HCT116 (cell line): ENCODE measurements at regions not wholly inside any gene's neighbourhood (a gene's known extent, or its start where the extent isn't known, plus 50 kb on each side); places are given as distances from the start of the nearest gene placed in this dataset.

Experiments used
- ATAC-seq: fragments of 200-7000 bp; cut with Tn5 transposase; 2 replicates; pipeline ENCODE4 v1.9.1; 2020; ENCODE audit warnings: mild to moderate bottlenecking, moderate library complexity
- BruUV-seq: library from RNA; stranded (reverse); fragments of 400-500 nt; replicated peaks from 2 replicates; lab custom pipeline; 2021; lab: Mats Ljungman, UMichigan
- CTCF ChIA-PET: fragments of 300-600 bp; sonication (Branson Sonifier 250); formaldehyde crosslinking; loops from one replicate; lab custom pipeline; 2021; ENCODE audit warnings: antibody characterized with exemption; lab: Charles Lee
- POLR2A ChIA-PET: fragments of 300-600, 350-600 bp; sonication (Branson Sonifier 250); formaldehyde crosslinking; loops from one replicate; lab custom pipeline; 2021; ENCODE audit warnings: antibody characterized with exemption; lab: Charles Lee
- RAD21 ChIA-PET, 2 experiments: fragments of 300-600 bp; sonication (Branson Sonifier 250); formaldehyde crosslinking; loops; one replicate each; lab custom pipeline; 2023; ENCODE audit warnings: low total read pairs in 2 of 2; ENCODE audit not compliant: uncharacterized antibody in 2 of 2, unreplicated experiment in 2 of 2, low non-redundant PET in 1 of 2; lab: Charles Lee
- DNase-seq: peaks from one replicate; pipeline ENCODE4 v3.0.0-alpha.2; 2010; ENCODE audit warnings: low read depth, low spot score
- H2AFZ ChIP-seq: fragments of 200-600 bp; shearing (Covaris generic), sonication (generic); 2 replicates; pipeline ENCODE4 v1.6.1; 2017; ENCODE audit warnings: low read depth, mixed run types, mixed read lengths, antibody characterized with exemption, low read length; ENCODE audit not compliant: poor library complexity, severe bottlenecking
- H3K27ac ChIP-seq: 2 replicates; pipeline ENCODE4 v1.5.1; 2012; ENCODE audit warnings: low read depth, low read length
- H3K27me3 ChIP-seq: fragments of 200-600 bp; sonication (generic); 2 replicates; pipeline ENCODE4 v1.6.1; 2016; ENCODE audit warnings: mixed run types, low read length, mixed read lengths; ENCODE audit not compliant: insufficient read depth
- H3K36me3 ChIP-seq, 2 experiments: fragments of 200-500 bp in 1 of 2; fragments of 200-600 bp in 1 of 2; sonication (Bioruptor generic) in 1 of 2; sonication (generic) in 1 of 2; 2 replicates each; pipeline versions ENCODE4 v1.5.1 to v1.6.1; 2014 to 2016; ENCODE audit warnings: low read length in 2 of 2, inconsistent platforms in 1 of 2, mixed read lengths in 1 of 2, mixed run types in 1 of 2; ENCODE audit not compliant: insufficient read depth in 2 of 2, control insufficient read depth in 1 of 2
- H3K4me1 ChIP-seq, 2 experiments: fragments of 200-600 bp in 1 of 2; sonication (generic) in 1 of 2; 2 replicates each; pipeline versions ENCODE4 v1.5.1 to v1.6.1; 2012 to 2017; ENCODE audit warnings: low read length in 2 of 2, inconsistent platforms in 1 of 2, mild to moderate bottlenecking in 1 of 2, mixed read lengths in 1 of 2, mixed run types in 1 of 2, moderate library complexity in 1 of 2; ENCODE audit not compliant: insufficient read depth in 2 of 2, control insufficient read depth in 1 of 2
- H3K4me2 ChIP-seq: fragments of 200-600 bp; sonication (generic); 2 replicates; pipeline ENCODE4 v1.6.1; 2017; ENCODE audit warnings: mixed run types, low read length, mixed read lengths
- H3K4me3 ChIP-seq, 2 experiments: fragments of 200-600 bp in 1 of 2; sonication (generic) in 1 of 2; replicated peaks in 1 of 2; 2 replicates each; pipeline ENCODE4 v1.5.1; 2011 to 2016; ENCODE audit warnings: low read length in 2 of 2, control low read depth in 1 of 2, low read depth in 1 of 2, mild to moderate bottlenecking in 1 of 2, mixed read lengths in 1 of 2, mixed run types in 1 of 2
- H3K79me2 ChIP-seq: fragments of 200-600 bp; sonication (generic); 2 replicates; pipeline ENCODE4 v1.6.1; 2017; ENCODE audit warnings: mild to moderate bottlenecking, mixed run types, low read length, moderate library complexity, mixed read lengths; ENCODE audit not compliant: insufficient read depth
- H3K9ac ChIP-seq: fragments of 200-600 bp; sonication (generic); 2 replicates; pipeline ENCODE4 v1.6.1; 2016; ENCODE audit warnings: low read length, mixed read lengths
- H3K9me2 ChIP-seq: fragments of 200-600 bp; sonication (generic), shearing (Covaris generic); 2 replicates; pipeline ENCODE4 v1.6.1; 2017; ENCODE audit warnings: mixed run types, mild to moderate bottlenecking, moderate library complexity; ENCODE audit not compliant: insufficient read depth
- H3K9me3 ChIP-seq, 2 experiments: fragments of 200-500 bp in 1 of 2; fragments of 200-600 bp in 1 of 2; sonication (Bioruptor generic) in 1 of 2; sonication (generic) in 1 of 2; 2 replicates each; pipeline ENCODE4 v1.6.1; 2014 to 2017; ENCODE audit warnings: low read length in 2 of 2, mixed read lengths in 2 of 2, inconsistent platforms in 1 of 2, low read depth in 1 of 2, mild to moderate bottlenecking in 1 of 2, mixed run types in 1 of 2, moderate library complexity in 1 of 2; ENCODE audit not compliant: control insufficient read depth in 1 of 2, insufficient read depth in 1 of 2
- H4K20me1 ChIP-seq: fragments of 200-600 bp; sonication (generic), shearing (Covaris generic); 2 replicates; pipeline ENCODE4 v1.6.1; 2017; ENCODE audit warnings: mixed run types, mild to moderate bottlenecking, moderate library complexity; ENCODE audit not compliant: insufficient read depth
- ATF3 ChIP-seq: IDR thresholded peaks from 2 replicates; pipeline ENCODE4 v1.6.1; 2012
- CTCF ChIP-seq, 3 experiments: fragments of 200-600 bp in 1 of 3; sonication (generic) in 1 of 3; IDR thresholded peaks in 2 of 3; conservative IDR thresholded peaks in 1 of 3; 2 replicates each; pipeline ENCODE4 v1.5.1; 2012 to 2017; ENCODE audit warnings: low read depth in 2 of 3, low read length in 2 of 3, antibody characterized with exemption in 1 of 3, borderline replicate concordance in 1 of 3, control low read depth in 1 of 3, mild to moderate bottlenecking in 1 of 3, mixed read lengths in 1 of 3, mixed run types in 1 of 3, moderate library complexity in 1 of 3; ENCODE audit not compliant: insufficient read depth in 1 of 3
- EZH2 ChIP-seq: fragments of 200-600 bp; sonication (generic); IDR thresholded peaks from 2 replicates; pipeline ENCODE4 v1.6.1; 2017; ENCODE audit warnings: antibody characterized with exemption, mixed run types
- FOSL1 ChIP-seq: IDR thresholded peaks from 2 replicates; pipeline ENCODE4 v1.6.1; 2012; ENCODE audit warnings: low read depth
- MAX ChIP-seq: IDR thresholded peaks from 2 replicates; pipeline ENCODE4 v1.6.1; 2012
- POLR2AphosphoS5 ChIP-seq: IDR thresholded peaks from 2 replicates; pipeline ENCODE4 v1.6.1; 2011; ENCODE audit warnings: mild to moderate bottlenecking, low read depth, low read length, moderate library complexity
- SIN3A ChIP-seq: IDR thresholded peaks from 2 replicates; pipeline ENCODE4 v1.6.1; 2012; ENCODE audit warnings: low read depth
- SP1 ChIP-seq: IDR thresholded peaks from 2 replicates; pipeline ENCODE4 v1.6.1; 2012; ENCODE audit warnings: low read depth
- SRF ChIP-seq: IDR thresholded peaks from 2 replicates; pipeline ENCODE4 v1.6.1; 2012; ENCODE audit warnings: low read depth
- ZBTB33 ChIP-seq: IDR thresholded peaks from 2 replicates; pipeline ENCODE4 v1.6.1; 2011; ENCODE audit warnings: mild to moderate bottlenecking, low read length, moderate library complexity; ENCODE audit not compliant: insufficient replicate concordance; ENCODE audit errors: extremely low read depth
- intact Hi-C: fragments of 100-400 bp; cut with micrococcal nuclease; formaldehyde crosslinking; loops from 2 replicates; pipeline ENCODE4 v1.10.0; 2022

GRCh38 chr5:18489703-18490102, 855.4 kb downstream of the TAF11L14 start:
- Histone ChIP-seq H3K79me2 (no peaks in the 10 kb centered on the region), H3K4me2 (no peak overlapping the region), H3K27me3 (no peaks in the 10 kb centered on the region), H3K36me3 (no peaks in the 10 kb centered on the region), H2AFZ (no peak overlapping the region), H3K9ac (no peak overlapping the region), H3K9me2 (no peaks in the 10 kb centered on the region), H3K4me1 (no peaks in the 10 kb centered on the region), H3K4me3 (no peak overlapping the region), H4K20me1 (no peaks in the 10 kb centered on the region), H3K9me3 (peaks cover 13 to 18% of the 10 kb centered on the region in 2 experiments; a peak in 2 of 4 replicates), H3K27ac (no peak overlapping the region)
- no TSS peak for BruUV-seq
- no peak for DNase-seq
- TF ChIP-seq FOSL1 = no peak
- no peak for TF ChIP-seq ZBTB33
- TF ChIP-seq ATF3 = no peak
- no peak for TF ChIP-seq POLR2AphosphoS5
- TF ChIP-seq SP1 = no peak
- TF ChIP-seq MAX = no peak
- no peak for TF ChIP-seq SIN3A
- no peak for TF ChIP-seq CTCF (IDR thresholded peaks at IDR 0.05 in 2 of 3, conservative IDR thresholded peaks at IDR 0.05 in 1 of 3; ENCODE audit: borderline replicate concordance in 1 of 3, insufficient read depth in 1 of 3, low read depth in 2 of 3, low read length in 2 of 3)
- TF ChIP-seq SRF = no peak
- TF ChIP-seq EZH2 = no peak
- POLR2A ChIA-PET = no interaction called here
- intact Hi-C loops = no loop called here
- RAD21 ChIA-PET = no interaction called here
- CTCF ChIA-PET = no interaction called here
- no peak for ATAC-seq
